GM19397 (cell line): ENCODE measurements at regions not wholly inside any gene's neighbourhood (a gene's known extent, or its start where the extent isn't known, plus 50 kb on each side); places are given as distances from the start of the nearest gene placed in this dataset.

Experiments
- ATAC-seq: cut with Tn5 transposase; IDR thresholded peaks from one replicate; pipeline ENCODE4 v1.9.1; 2021; ENCODE audit warnings: mild to moderate bottlenecking, moderate library complexity; ENCODE audit not compliant: unreplicated experiment

- ATAC-seq: no peak
These were observed 212.0 kb downstream of the DMRT2 start for GRCh38 chr9:1261879-1262766.

- peak; percentile 64 for ATAC-seq
These were observed 217.0 kb downstream of the DMRT2 start for GRCh38 chr9:1267141-1267570.

GRCh38 chr9:1267581-1267980 lies 217.4 kb downstream of the DMRT2 start:
- no peak for ATAC-seq

- ATAC-seq: no peak
These were observed 219.6 kb downstream of the DMRT2 start for GRCh38 chr9:1269533-1270315.

GRCh38 chr9:1271367-1271766 lies 221.2 kb downstream of the DMRT2 start:
- no peak for ATAC-seq

GRCh38 chr9:1271786-1272185 lies 221.6 kb downstream of the DMRT2 start:
- no peak for ATAC-seq

GRCh38 chr9:1272488-1272887 lies 222.3 kb downstream of the DMRT2 start:
- no peak for ATAC-seq

GRCh38 chr9:1273859-1274258 lies 223.7 kb downstream of the DMRT2 start:
- ATAC-seq: no peak

- ATAC-seq: no peak
These were observed 224.2 kb downstream of the DMRT2 start for GRCh38 chr9:1274334-1274733.

GRCh38 chr9:1276474-1276873 lies 226.3 kb downstream of the DMRT2 start:
- no peak for ATAC-seq

GRCh38 chr9:1284727-1285126 lies 234.6 kb downstream of the DMRT2 start:
- ATAC-seq: no peak

GRCh38 chr9:1285526-1285925 lies 235.4 kb downstream of the DMRT2 start:
- no peak for ATAC-seq

- no peak for ATAC-seq
These were observed 242.2 kb downstream of the DMRT2 start for GRCh38 chr9:1292384-1292783.

- ATAC-seq: no peak
These were observed 244.6 kb downstream of the DMRT2 start for GRCh38 chr9:1294641-1295258.

GRCh38 chr9:1296331-1296730 lies 246.2 kb downstream of the DMRT2 start:
- ATAC-seq: no peak

- no peak for ATAC-seq
These were observed 247.9 kb downstream of the DMRT2 start for GRCh38 chr9:1298046-1298445.

- no peak for ATAC-seq
These were observed 250.8 kb downstream of the DMRT2 start for GRCh38 chr9:1300941-1301340.

GRCh38 chr9:1303932-1304331 lies 253.8 kb downstream of the DMRT2 start:
- ATAC-seq: no peak

GRCh38 chr9:1311462-1312042 lies 261.4 kb downstream of the DMRT2 start:
- ATAC-seq: no peak

- ATAC-seq: no peak
These were observed 269.3 kb downstream of the DMRT2 start for GRCh38 chr9:1319436-1319835.

- ATAC-seq: no peak
These were observed 269.9 kb downstream of the DMRT2 start for GRCh38 chr9:1320051-1320557.
